Bronchial epithelial cell (primary cell): ENCODE measurements at regions not wholly inside any gene's neighbourhood (a gene's known extent, or its start where the extent isn't known, plus 50 kb on each side); places are given as distances from the start of the nearest gene placed in this dataset.

Experiments used
- DNase-seq: peaks from one replicate; pipeline ENCODE4 v3.0.0-alpha.2; 2010; ENCODE audit warnings: low read depth
- FAIRE-seq: peaks from 2 replicates; lab custom pipeline; 2011; peaks lifted over from hg19 to GRCh38; lab: Jason Lieb, UNC
- H3K27me3 ChIP-seq: 2 replicates; pipeline ENCODE4 v1.5.1; 2011; ENCODE audit warnings: low read length; ENCODE audit not compliant: control insufficient read depth, insufficient read depth
- H3K36me3 ChIP-seq: 2 replicates; pipeline ENCODE4 v1.5.1; 2011; ENCODE audit warnings: low read length; ENCODE audit not compliant: control insufficient read depth, insufficient read depth
- H3K4me3 ChIP-seq: 2 replicates; pipeline ENCODE4 v1.5.1; 2011; ENCODE audit warnings: mild to moderate bottlenecking, low read depth, low read length, control low read depth
- TF ChIP-seq, protein P1 (sequence below): IDR thresholded peaks from 2 replicates; pipeline ENCODE4 v1.5.1; 2011; ENCODE audit warnings: mild to moderate bottlenecking, moderate library complexity, low read length, control low read depth, inconsistent platforms; ENCODE audit not compliant: insufficient read depth, severe bottlenecking

DNA sequence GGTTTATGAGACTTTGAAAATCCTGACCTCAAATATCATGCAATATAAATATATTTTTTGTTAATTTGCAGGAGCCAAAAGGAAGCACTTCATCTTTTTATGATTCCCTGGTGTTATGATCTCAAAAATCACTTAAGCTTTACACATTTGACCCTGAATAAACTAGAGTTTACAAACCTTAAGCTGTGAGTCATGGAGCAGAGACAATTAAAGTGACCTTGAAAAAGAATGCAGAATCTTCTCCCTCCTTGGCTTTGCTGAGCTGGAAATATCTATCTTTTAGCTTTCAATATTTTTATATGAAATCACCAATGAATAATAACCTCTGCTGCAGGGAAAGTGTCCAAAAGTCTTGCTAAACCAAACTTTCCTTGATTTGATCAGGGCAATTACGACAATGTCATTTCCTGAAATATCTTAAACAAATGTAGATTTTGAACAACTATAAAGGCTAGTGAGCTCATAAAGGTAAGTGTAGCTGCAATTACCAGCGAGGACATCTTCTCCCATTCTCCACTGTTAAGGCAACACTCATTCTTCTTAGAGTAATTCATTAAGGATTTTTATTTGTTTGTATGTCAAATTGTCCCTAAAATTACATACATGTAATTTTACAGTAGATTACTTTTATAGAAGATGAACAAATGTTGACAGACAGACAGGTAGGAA is 747.0 kb upstream of the LUZP2 start:
- Histone ChIP-seq H3K27me3 (no peaks in the 10 kb centered on the region), H3K4me3 (no peak overlapping the region), H3K36me3 (no peaks in the 10 kb centered on the region)
- DNase-seq (no peak), FAIRE-seq (no peak)
- TF ChIP-seq, protein P1, sequence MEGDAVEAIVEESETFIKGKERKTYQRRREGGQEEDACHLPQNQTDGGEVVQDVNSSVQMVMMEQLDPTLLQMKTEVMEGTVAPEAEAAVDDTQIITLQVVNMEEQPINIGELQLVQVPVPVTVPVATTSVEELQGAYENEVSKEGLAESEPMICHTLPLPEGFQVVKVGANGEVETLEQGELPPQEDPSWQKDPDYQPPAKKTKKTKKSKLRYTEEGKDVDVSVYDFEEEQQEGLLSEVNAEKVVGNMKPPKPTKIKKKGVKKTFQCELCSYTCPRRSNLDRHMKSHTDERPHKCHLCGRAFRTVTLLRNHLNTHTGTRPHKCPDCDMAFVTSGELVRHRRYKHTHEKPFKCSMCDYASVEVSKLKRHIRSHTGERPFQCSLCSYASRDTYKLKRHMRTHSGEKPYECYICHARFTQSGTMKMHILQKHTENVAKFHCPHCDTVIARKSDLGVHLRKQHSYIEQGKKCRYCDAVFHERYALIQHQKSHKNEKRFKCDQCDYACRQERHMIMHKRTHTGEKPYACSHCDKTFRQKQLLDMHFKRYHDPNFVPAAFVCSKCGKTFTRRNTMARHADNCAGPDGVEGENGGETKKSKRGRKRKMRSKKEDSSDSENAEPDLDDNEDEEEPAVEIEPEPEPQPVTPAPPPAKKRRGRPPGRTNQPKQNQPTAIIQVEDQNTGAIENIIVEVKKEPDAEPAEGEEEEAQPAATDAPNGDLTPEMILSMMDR, result no peak

DNA sequence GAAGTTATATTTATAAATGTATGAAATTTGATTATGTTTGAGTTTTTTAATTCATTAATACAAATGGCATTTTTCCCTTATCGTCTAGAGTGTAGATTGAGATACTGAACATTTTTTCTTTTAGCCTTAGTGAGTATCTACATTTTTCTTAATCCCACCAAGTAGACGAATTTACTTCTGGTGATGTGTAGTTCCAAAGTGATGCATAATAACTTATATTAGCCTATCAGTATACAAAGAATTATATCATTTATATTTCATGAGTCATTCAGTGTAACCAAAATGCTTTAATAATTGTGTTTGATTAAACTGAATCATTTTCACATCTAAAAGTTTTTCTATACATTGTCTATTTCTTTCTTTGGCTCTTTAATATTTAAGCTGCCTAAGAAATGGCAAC is 745.6 kb upstream of the LUZP2 start:
- TF ChIP-seq, protein P1, result no peak
- Histone ChIP-seq H3K36me3 (no peaks in the 10 kb centered on the region), H3K27me3 (no peaks in the 10 kb centered on the region), H3K4me3 (no peak overlapping the region)
- no peak for FAIRE-seq
- no peak for DNase-seq

DNA sequence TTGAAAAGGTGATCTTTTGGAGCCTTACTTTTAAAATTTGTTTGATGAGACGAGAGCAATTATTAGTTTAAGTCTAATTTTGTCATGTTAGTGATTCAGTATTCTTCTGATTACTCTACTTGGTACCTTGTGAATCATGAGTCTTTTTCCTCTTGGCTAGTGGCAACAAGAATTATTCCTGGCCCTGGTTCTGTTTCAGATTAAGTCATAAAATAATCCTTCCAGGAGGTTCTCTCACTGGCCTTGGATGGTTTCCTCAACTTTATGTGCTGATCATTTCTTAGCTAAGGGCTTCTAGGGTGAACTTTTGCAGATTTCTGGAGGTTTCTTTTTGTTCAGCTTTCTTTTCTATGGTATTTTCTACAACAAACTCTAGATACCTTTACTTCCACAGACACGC is 741.8 kb upstream of the LUZP2 start:
- DNase-seq (peak; percentile 10), FAIRE-seq (no peak)
- Histone ChIP-seq H3K36me3 (no peaks in the 10 kb centered on the region), H3K4me3 (no peak overlapping the region), H3K27me3 (no peaks in the 10 kb centered on the region)
- TF ChIP-seq, protein P1, result no peak

DNA sequence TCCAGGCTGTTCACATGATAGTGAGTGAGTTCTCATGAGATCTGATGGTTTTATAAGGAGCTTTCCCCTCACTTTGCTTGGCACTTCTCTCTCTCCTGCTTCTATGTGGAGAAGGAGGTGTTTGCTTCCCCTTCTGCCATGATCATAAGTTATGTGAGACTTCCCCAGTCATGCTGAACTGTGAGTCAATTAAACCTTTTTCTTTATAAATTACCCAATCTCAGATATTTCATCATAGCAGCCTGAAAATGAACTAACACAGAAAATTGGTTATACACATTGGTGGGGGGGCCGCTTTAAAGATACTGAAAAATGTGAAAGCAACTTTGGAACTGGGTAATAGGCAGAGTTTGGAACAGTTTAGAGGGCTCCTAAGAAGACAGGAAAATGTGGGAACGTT is 741.1 kb upstream of the LUZP2 start:
- DNase-seq, result peak; percentile 9
- no peak overlapping the region for H3K4me3 ChIP-seq
- H3K36me3 ChIP-seq, result no peaks in the 10 kb centered on the region
- TF ChIP-seq, protein P1, result no peak
- H3K27me3 ChIP-seq, result no peaks in the 10 kb centered on the region
- no peak for FAIRE-seq

DNA sequence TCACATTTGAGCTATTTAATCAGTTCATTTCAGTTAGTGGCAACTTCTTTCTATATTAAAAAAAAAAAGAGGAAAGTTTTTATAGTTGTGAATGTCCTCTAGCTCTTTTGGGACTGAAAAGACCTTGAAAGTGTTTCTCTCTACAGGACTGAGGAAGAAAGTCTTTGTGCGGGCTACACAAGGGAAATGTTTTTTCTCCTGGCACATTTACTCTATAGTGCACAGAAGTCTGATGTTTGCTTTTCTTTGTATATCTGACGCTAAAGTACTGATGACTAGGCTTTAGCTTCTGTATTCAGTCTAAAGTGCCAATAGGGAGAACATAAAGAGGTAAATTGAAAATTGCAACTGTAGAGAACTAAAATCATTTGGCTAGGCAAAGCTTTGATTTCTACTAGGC is 737.4 kb upstream of the LUZP2 start:
- DNase-seq (no peak), FAIRE-seq (no peak)
- TF ChIP-seq, protein P1, result no peak
- H3K4me3 ChIP-seq, result no peak overlapping the region
- H3K36me3 ChIP-seq, result no peaks in the 10 kb centered on the region
- H3K27me3 ChIP-seq, result no peaks in the 10 kb centered on the region

DNA sequence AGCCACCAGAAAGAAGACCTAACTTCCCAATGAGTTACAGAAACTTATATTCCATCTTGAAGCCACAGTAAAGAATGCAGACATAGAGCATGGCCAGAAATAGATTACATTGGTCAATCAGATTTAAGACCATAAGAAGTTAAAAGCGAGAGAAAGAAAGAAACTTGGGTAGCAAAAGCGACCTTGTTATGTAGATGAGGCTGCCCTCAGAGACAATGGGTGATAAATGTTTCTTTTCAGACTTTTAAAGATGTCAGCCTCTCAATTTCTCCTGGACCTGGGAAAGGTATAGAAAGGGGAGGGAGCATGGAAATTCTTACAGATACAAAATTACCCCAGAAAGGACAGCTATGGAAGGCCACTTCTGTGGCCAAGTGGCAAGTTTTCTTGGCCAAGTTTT is 732.6 kb upstream of the LUZP2 start:
- TF ChIP-seq, protein P1, result no peak
- H3K36me3 ChIP-seq, result no peaks in the 10 kb centered on the region
- DNase-seq, result no peak
- H3K4me3 ChIP-seq, result no peak overlapping the region
- H3K27me3 ChIP-seq, result no peaks in the 10 kb centered on the region
- FAIRE-seq, result no peak
